SK-N-SH treated with all-trans-retinoic acid at 6 μM for 48 hours (cell line): ENCODE measurements at regions not wholly inside any gene's neighbourhood (a gene's known extent, or its start where the extent isn't known, plus 50 kb on each side); places are given as distances from the start of the nearest gene placed in this dataset.

Source experiments
- ARNTL ChIP-seq: fragments of 450-650 bp; formaldehyde crosslinking; IDR thresholded peaks from 2 replicates; pipeline ENCODE4 v1.5.0; 2020; ENCODE audit warnings: low read depth, mild to moderate bottlenecking, moderate library complexity, borderline replicate concordance
- BACH2 ChIP-seq: fragments of 250-450 bp; sonication (Bioruptor Pico); IDR thresholded peaks from 2 replicates; pipeline ENCODE4 v1.9.0; 2021; ENCODE audit warnings: mild to moderate bottlenecking, borderline replicate concordance
- CSDC2 ChIP-seq: fragments of 250-450 bp; sonication (Bioruptor Pico); IDR thresholded peaks from 2 replicates; pipeline ENCODE4 v1.5.0; 2020; ENCODE audit warnings: mild to moderate bottlenecking, moderate library complexity
- GLIS3 ChIP-seq: fragments of 250-450 bp; sonication (Bioruptor Pico); IDR thresholded peaks from 2 replicates; pipeline ENCODE4 v1.5.0; 2020; ENCODE audit warnings: mild to moderate bottlenecking, moderate library complexity
- ISL1 ChIP-seq: fragments of 250-450 bp; sonication (Bioruptor Pico); IDR thresholded peaks from 2 replicates; pipeline ENCODE4 v2.1.2; 2022; ENCODE audit warnings: mild to moderate bottlenecking, moderate library complexity
- OSR1 ChIP-seq: fragments of 250-450 bp; sonication (Bioruptor Pico); IDR thresholded peaks from 2 replicates; pipeline ENCODE4 v1.8.0; 2022; ENCODE audit warnings: moderate library complexity, mild to moderate bottlenecking, inconsistent platforms
- PATZ1 ChIP-seq: fragments of 250-450 bp; sonication (Bioruptor Pico); IDR thresholded peaks from 2 replicates; pipeline ENCODE4 v1.8.0; 2020; ENCODE audit warnings: mild to moderate bottlenecking, moderate library complexity, borderline replicate concordance
- RARB ChIP-seq: fragments of 250-450 bp; sonication (Bioruptor Pico); IDR thresholded peaks from 2 replicates; pipeline ENCODE4 v1.8.0; 2021; ENCODE audit warnings: mild to moderate bottlenecking, moderate library complexity
- TCF4 ChIP-seq: fragments of 250-450 bp; sonication (Bioruptor Pico); IDR thresholded peaks from 2 replicates; pipeline ENCODE4 v1.8.0; 2021; ENCODE audit warnings: mild to moderate bottlenecking, moderate library complexity, borderline replicate concordance
- TSHZ2 ChIP-seq: fragments of 250-450 bp; sonication (Bioruptor Pico); IDR thresholded peaks from 2 replicates; pipeline ENCODE4 v1.5.0; 2020; ENCODE audit warnings: mild to moderate bottlenecking, moderate library complexity
- ZFP3 ChIP-seq: fragments of 250-450 bp; sonication (Bioruptor Pico); IDR thresholded peaks from 2 replicates; pipeline ENCODE4 v1.5.0; 2020; ENCODE audit warnings: mild to moderate bottlenecking, moderate library complexity
- ZNF8 ChIP-seq: fragments of 450-650 bp; formaldehyde crosslinking; IDR thresholded peaks from 2 replicates; pipeline ENCODE4 v1.5.0; 2020; ENCODE audit warnings: mild to moderate bottlenecking, moderate library complexity
- TF ChIP-seq, protein P1 (sequence below): fragments of 250-450 bp; sonication (Bioruptor Pico); IDR thresholded peaks from 2 replicates; pipeline ENCODE4 v1.8.0; 2021; ENCODE audit warnings: low read depth, mild to moderate bottlenecking, moderate library complexity, borderline replicate concordance
- TF ChIP-seq, protein P2 (sequence below): fragments of 250-450 bp; sonication (Bioruptor Pico); IDR thresholded peaks from 2 replicates; pipeline ENCODE4 v1.5.1; 2020; ENCODE audit warnings: low read depth, mild to moderate bottlenecking, moderate library complexity

- TF ChIP-seq TSHZ2 (no peak), CSDC2 (CRISPR knock-in tag) (no peak), RARB (CRISPR knock-in tag) (no peak), PATZ1 (CRISPR knock-in tag) (no peak), OSR1 (CRISPR knock-in tag) (no peak), ISL1 (CRISPR knock-in tag) (no peak), ZFP3 (CRISPR knock-in tag) (no peak), BACH2 (CRISPR knock-in tag) (no peak), GLIS3 (CRISPR knock-in tag) (no peak), TCF4 (CRISPR knock-in tag) (no peak), ARNTL (CRISPR knock-in tag) (no peak), ZNF8 (CRISPR knock-in tag) (no peak)
- TF ChIP-seq, protein P1, sequence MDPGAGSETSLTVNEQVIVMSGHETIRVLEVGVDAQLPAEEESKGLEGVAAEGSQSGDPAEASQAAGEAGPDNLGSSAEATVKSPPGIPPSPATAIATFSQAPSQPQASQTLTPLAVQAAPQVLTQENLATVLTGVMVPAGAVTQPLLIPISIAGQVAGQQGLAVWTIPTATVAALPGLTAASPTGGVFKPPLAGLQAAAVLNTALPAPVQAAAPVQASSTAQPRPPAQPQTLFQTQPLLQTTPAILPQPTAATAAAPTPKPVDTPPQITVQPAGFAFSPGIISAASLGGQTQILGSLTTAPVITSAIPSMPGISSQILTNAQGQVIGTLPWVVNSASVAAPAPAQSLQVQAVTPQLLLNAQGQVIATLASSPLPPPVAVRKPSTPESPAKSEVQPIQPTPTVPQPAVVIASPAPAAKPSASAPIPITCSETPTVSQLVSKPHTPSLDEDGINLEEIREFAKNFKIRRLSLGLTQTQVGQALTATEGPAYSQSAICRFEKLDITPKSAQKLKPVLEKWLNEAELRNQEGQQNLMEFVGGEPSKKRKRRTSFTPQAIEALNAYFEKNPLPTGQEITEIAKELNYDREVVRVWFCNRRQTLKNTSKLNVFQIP (CRISPR knock-in tag) = no peak
- TF ChIP-seq, protein P2, sequence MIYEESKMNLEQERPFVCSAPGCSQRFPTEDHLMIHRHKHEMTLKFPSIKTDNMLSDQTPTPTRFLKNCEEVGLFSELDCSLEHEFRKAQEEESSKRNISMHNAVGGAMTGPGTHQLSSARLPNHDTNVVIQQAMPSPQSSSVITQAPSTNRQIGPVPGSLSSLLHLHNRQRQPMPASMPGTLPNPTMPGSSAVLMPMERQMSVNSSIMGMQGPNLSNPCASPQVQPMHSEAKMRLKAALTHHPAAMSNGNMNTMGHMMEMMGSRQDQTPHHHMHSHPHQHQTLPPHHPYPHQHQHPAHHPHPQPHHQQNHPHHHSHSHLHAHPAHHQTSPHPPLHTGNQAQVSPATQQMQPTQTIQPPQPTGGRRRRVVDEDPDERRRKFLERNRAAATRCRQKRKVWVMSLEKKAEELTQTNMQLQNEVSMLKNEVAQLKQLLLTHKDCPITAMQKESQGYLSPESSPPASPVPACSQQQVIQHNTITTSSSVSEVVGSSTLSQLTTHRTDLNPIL (CRISPR knock-in tag) = no peak
These were observed 172.1 kb downstream of the SLC16A9 start for GRCh38 chr10:59537501-59537900.
